ENCODE measurements at regions not wholly inside any gene's neighbourhood (a gene's known extent, or its start where the extent isn't known, plus 50 kb on each side); places are given as distances from the start of the nearest gene placed in this dataset.

DNA sequence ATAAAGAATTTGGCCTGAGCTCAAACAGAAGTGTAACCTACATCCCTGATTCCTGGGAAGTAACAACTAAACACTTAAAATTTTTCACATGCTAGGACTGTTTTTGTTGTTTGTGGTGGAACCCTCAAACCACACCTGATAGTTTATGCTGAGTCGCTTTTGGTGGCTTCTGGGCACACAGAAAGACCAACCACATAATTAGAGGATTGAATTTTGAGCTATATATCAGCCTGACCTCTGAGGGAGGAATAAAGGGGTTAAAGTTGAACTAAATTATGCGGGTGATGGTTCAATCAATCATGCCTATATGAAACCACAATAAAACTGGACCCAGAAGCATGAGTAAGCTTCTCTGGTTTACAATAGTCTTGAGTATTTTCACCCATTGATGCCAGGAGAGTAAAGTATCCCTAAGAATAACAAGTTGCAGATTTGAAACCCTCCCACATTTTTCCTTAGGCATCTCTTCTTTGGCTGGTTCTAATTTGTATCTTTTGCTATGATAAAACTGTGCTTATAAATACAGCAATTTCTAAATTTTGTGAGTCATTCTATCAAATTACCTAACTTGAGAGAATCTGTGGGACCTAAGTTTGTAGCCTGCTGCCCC is 1304.5 kb upstream of the GBE1 start:
- Histone ChIP-seq H3K4me1 (replicated peaks in 1 of 2) (no peaks in the 10 kb centered on the region), H3K9me3 (replicated peaks in 1 of 3) (no peaks in the 10 kb centered on the region), H3K27me3 (no peaks in the 10 kb centered on the region), H3K36me3 (replicated peaks in 1 of 2) (no peaks in the 10 kb centered on the region), H3K27ac (no peak overlapping the region), H3K4me3 (no peak overlapping the region)
- intact Hi-C loops (cut with DNase I) = no loop called here
- TF ChIP-seq, protein P1, sequence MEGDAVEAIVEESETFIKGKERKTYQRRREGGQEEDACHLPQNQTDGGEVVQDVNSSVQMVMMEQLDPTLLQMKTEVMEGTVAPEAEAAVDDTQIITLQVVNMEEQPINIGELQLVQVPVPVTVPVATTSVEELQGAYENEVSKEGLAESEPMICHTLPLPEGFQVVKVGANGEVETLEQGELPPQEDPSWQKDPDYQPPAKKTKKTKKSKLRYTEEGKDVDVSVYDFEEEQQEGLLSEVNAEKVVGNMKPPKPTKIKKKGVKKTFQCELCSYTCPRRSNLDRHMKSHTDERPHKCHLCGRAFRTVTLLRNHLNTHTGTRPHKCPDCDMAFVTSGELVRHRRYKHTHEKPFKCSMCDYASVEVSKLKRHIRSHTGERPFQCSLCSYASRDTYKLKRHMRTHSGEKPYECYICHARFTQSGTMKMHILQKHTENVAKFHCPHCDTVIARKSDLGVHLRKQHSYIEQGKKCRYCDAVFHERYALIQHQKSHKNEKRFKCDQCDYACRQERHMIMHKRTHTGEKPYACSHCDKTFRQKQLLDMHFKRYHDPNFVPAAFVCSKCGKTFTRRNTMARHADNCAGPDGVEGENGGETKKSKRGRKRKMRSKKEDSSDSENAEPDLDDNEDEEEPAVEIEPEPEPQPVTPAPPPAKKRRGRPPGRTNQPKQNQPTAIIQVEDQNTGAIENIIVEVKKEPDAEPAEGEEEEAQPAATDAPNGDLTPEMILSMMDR (IDR thresholded peaks at IDR 0.05) = no peak
- no peak for TF ChIP-seq POLR2A (IDR thresholded peaks at IDR 0.05)
- 38 to 55% (median 52%) methylated on average over 2 of the region's 2 CpGs for WGBS, 4 donors
- DNase-seq = no peak

DNA sequence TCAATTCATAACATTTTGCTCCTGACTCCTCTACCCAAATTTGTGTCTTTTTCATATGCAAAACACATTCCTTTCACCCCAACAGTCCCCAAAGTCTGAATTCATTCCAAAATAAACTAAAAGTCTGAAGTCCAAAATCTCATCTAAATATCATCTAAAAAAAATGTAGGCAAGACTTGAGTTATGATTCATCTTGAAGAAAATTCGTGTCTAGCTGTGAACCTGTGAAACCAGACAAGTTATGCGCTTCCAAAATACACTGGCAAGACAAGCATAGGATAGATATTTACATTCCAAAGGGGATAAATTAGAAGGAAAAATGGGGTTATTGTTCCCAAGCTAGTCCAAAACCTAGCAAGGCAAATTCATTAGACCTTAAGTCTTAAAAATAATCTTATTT is 1302.0 kb upstream of the GBE1 start:
- no peak for TF ChIP-seq POLR2A (IDR thresholded peaks at IDR 0.05)
- TF ChIP-seq, protein P1 (IDR thresholded peaks at IDR 0.05) = no peak
- Histone ChIP-seq H3K4me3 (no peak overlapping the region), H3K36me3 (replicated peaks in 1 of 2) (no peaks in the 10 kb centered on the region), H3K9me3 (replicated peaks in 1 of 3) (no peaks in the 10 kb centered on the region), H3K27ac (no peak overlapping the region), H3K27me3 (no peaks in the 10 kb centered on the region), H3K4me1 (replicated peaks in 1 of 2) (no peaks in the 10 kb centered on the region)
- DNase-seq = no peak
- intact Hi-C loops (cut with DNase I) = no loop called here
- 62 to 69% (median 65%) methylated on average over 2 of the region's 2 CpGs for WGBS, 4 donors

DNA sequence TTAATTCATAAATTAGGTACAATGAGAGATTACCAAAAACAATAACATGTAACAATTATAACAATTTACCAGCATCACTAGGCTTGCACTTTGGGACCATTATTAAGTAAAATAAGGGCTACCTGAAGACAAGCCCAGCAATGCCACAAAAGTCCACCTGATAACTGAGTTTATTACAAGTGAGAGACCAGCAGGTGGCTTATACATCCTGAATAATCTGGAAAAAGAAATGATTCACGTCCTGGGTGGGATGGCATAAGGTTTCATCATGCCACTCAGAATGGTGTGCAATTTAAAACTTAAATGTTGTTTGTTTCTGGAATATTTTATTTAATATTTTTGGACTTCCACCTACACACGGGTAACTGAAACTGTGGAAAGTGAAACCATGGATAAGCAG is 1287.1 kb upstream of the GBE1 start:
- no peak for DNase-seq
- Histone ChIP-seq H3K27ac (no peak overlapping the region), H3K4me1 (replicated peaks in 1 of 2) (no peaks in the 10 kb centered on the region), H3K9me3 (replicated peaks in 1 of 3) (no peaks in the 10 kb centered on the region), H3K27me3 (no peaks in the 10 kb centered on the region), H3K36me3 (replicated peaks in 1 of 2) (no peaks in the 10 kb centered on the region), H3K4me3 (no peak overlapping the region)
- 47 to 64% (median 55%) methylated on average over 2 of the region's 2 CpGs for WGBS, 4 donors
- TF ChIP-seq POLR2A (IDR thresholded peaks at IDR 0.05) = no peak
- TF ChIP-seq, protein P1 (IDR thresholded peaks at IDR 0.05) = no peak
- intact Hi-C loops (cut with DNase I) = no loop called here

DNA sequence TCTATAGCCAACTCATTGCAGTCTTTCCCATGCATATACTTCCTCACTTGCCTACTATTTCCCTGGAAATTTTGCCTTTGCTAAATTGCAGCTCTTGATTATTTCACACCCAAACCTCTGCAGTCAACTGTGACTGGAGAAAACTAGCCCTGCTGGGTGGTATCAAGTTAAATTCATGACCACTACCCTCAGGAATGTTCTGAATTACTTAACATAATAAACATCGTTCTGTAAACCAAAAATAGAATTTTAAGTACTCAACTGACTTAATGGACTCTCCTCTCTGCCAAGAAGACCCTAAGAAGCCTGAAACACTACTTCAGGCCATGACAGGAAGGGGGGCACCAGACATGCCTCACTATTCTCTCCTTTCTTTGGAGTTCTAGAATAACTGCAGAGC is 1278.0 kb upstream of the GBE1 start:
- WGBS, 4 donors = 50 to 64% (median 59%) methylated on average over 1 of the region's 1 CpG
- Histone ChIP-seq H3K4me1 (replicated peaks in 1 of 2) (no peaks in the 10 kb centered on the region), H3K36me3 (replicated peaks in 1 of 2) (no peaks in the 10 kb centered on the region), H3K9me3 (replicated peaks in 1 of 3) (no peaks in the 10 kb centered on the region), H3K27ac (no peak overlapping the region), H3K27me3 (no peaks in the 10 kb centered on the region), H3K4me3 (no peak overlapping the region)
- no peak for DNase-seq
- intact Hi-C loops (cut with DNase I) = no loop called here
- no peak for TF ChIP-seq POLR2A (IDR thresholded peaks at IDR 0.05)
- TF ChIP-seq, protein P1 (IDR thresholded peaks at IDR 0.05) = no peak
